Fibroblast of skin of right quadriceps (primary cell): ENCODE measurements at regions not wholly inside any gene's neighbourhood (a gene's known extent, or its start where the extent isn't known, plus 50 kb on each side); places are given as distances from the start of the nearest gene placed in this dataset.
"Not testable (repeated sequence)": the region's sequence is repeated elsewhere in the genome, so short reads cannot be mapped to it uniquely, and the experiment has no call there.

ENCODE experiments used
- DNase-seq: peaks from one replicate; pipeline ENCODE4 v3.0.0-alpha.2; 2013

DNA sequence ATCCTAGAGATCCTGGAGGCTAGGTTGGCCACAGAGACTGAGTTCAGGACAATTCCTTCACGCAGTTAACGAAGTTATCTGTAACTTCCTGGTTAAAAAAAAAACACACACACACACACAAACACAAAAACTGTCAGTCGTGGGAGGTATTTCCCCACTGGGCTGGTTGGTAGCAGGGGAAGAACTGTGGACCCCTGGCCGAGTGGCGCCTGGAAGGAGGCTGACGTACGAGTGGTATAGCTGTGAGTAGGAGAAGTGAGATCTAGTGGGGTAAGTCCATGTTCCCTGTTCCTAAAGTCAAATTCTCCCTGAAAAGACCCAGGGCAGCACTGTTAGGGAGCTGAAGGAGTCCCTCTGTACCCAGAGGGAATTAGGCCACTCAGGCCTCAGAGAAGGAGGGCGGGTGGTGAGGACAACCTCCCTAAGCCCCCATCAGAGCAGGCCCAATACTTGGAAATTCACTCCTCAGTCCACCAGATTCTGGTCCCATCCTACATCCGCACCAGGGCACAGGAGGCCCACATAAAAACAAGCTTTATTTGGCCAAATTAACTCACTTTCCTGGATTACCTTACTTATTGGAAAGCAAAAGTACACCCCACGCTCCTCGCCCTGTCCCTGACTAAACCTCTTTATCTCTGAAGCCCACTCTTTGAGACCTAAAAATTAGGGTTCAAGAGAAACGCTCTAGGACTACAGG lies 108.3 kb upstream of the FOXD4L5 start:
- DNase-seq: not testable (repeated sequence)

DNA sequence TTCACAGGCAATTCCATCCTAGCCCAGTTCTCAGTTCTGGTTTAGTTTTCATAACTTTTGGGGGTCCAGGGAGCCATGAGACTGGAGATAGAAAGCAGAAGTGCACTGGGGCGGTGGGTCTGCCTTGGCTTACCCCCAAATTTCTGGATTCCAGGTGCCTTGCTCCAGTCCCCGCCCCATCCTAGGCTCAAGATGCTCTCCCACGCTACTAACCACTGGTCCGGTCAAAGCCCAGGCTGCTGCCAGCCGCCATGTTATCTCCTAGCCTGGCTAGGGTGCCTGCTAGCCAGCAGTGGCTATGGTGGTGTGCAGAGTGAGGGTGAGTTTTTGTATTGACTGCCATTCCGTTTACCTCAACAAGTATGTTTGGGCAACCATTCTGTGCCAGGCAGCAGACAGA lies 107.6 kb upstream of the FOXD4L5 start:
- not testable (repeated sequence) for DNase-seq

DNA sequence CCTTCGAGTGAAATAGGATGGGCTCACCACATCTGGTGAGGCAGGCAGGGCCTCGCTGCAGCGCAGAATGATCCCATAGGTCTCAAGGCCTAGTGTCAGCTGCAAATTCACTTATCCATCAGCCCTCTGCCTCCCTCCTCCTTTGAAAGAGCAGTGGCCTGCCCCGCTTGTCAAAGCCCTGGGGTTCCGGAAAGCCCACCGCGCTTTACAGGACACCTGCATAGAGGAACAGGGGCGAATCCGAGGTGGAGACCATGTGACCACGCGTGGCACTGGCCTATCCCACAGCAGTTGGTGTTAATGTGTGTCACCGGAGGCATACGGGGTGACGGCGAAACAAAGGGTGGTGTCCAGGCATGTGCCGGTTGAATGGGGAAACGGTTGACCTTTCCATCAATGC lies 104.7 kb upstream of the FOXD4L5 start:
- DNase-seq: not testable (repeated sequence)

- not testable (repeated sequence) for DNase-seq
These were observed 104.2 kb upstream of the FOXD4L5 start for GRCh38 chr9:65389216-65389615.

DNA sequence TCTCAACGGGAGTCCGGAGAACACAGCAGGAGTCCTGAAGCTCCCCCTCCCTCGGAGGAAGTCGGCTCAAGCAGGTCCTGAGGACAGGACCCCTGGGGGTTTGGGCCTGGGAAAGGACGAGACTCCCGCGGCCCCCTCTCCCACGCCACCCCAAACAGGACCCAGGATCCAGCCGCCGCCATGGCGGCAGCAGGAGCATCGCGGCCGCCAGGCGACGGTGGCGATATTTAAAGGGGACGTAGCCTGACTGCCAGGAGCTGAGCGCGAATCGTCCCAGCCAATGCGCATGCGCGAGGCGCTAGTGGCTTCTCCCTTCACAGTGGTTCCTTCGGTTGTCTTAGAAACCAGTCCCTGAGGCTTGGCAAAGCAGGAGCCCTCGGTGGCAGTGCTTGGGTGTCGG lies 101.7 kb upstream of the FOXD4L5 start:
- DNase-seq: peak; percentile 72

DNA sequence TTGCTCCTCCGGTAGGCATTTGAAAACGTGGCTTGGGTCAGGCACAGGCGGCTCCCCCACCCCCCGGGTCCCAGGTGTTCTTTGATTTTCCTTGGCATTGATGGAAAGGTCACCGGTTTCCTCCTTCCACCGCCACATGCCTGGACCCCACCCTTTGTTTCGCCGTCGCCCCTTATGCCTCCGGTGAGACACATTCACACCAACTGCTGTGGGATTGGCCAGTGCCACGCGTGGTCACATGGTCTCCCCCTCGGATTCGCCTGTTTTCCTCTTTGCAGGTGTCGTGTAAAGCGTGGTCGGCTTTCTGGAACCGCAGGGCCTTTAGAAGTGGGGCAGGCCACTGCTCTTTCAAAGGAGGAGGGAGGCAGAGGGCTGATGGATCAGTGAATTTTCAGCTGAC lies 101.2 kb upstream of the FOXD4L5 start:
- not testable (repeated sequence) for DNase-seq

GRCh38 chr9:65385655-65386024 lies 100.6 kb upstream of the FOXD4L5 start:
- DNase-seq: not testable (repeated sequence)

GRCh38 chr9:65384759-65385654 lies 100.0 kb upstream of the FOXD4L5 start:
- not testable (repeated sequence) for DNase-seq

- not testable (repeated sequence) for DNase-seq
These were observed 99.1 kb upstream of the FOXD4L5 start for GRCh38 chr9:65384066-65384465.

DNA sequence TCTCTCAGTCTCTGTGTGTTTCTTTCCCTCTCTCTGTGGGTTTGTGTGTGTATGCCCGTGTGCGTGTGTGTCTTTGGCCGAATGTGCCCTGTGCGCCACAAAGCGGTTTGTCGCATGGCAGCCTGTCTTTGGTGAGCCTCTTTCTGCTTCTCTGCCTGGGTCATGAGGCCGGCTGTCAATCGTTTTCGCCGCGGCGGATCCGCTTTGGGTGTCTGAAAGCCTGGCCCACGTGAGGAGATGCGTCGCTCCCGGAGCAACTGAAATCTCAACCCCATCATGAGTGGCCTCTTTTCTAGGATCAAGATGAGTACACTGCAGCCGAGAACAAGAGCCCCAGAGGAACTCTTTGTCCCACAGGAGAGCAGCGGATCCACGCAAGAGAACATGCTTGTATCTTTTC lies 98.6 kb upstream of the FOXD4L5 start:
- DNase-seq: not testable (repeated sequence)

- DNase-seq: not testable (repeated sequence)
These were observed 97.8 kb upstream of the FOXD4L5 start for GRCh38 chr9:65382701-65383318.
